ENCODE measurements at regions not wholly inside any gene's neighbourhood (a gene's known extent, or its start where the extent isn't known, plus 50 kb on each side); places are given as distances from the start of the nearest gene placed in this dataset.

DNA sequence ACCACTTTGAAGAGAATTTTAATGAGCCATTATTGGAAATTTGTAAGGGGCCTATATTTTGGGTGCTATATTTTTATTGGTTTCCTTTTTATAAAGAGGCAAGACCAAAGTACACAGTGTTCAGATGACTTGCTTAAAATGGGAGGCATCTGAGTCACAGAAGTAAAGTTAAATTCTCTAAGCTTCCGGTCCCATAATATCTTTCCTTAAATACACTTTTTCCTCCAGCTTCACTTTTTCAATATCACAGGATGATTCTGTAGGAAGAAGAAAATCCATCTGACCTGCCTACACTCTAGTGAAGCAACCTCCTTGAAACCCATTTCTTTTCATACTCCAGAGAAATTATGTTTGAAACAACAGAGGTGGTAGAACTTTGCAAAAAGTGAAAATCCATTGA is 274.0 kb downstream of the PIK3R1 start:
- FAIRE-seq: no peak

DNA sequence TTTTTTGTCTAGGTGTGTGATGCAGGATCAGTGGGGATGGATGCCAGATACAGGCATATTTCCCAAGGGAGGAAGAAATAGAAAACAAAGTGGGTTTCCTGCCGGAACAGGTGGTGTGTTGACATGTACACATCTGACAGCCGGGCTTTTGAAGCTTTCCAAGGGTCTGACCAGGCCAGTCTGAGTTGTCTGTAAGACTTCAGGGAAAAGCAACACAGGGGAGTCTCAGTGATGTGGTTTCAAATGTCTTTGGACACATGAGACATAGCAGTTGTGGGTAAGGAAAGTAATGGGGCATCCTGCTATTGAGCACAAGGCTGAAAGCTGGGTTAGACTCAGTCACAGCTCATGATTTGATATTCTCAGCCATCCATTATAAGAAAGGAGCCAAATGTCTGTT is 274.9 kb downstream of the PIK3R1 start:
- FAIRE-seq: no peak

DNA sequence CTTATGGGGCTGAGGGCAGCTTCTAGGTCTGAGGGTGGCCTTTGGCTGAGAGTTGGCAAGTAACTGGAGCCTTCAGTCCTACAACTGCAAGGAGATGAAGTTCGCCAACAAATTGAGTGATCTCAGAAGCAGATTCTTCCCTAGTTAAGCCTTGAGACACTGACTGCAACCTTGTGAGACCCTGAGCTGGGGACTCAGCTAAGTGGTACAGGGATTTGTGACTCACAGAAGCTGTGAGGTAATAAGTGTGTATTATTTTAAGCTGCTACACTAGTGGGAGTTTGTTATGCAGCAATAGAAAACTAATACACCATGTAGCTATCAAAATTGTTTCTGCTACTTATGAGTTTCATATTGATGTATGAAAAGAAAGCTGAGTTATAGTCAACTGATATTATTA is 279.2 kb downstream of the PIK3R1 start:
- FAIRE-seq: no peak

DNA sequence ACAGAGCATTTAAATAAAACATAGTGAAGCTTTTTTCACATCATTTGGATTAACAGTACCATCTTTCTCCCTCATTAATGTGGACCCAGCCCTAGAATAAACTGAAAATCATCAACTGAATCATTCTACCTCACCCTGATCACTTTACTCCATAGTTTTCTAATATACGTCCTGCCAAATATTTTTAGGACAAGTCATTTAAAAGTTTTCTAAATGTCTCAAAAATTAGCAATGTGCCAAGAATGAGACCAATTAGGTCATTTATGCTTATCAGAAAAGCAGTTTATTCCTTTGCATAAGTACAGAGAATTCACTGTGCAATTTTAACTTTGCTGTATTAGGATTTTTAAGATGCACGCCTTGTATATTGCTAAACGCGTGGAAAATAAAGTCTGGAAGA is 284.4 kb downstream of the PIK3R1 start:
- FAIRE-seq: no peak

- FAIRE-seq: no peak
These were observed 285.3 kb downstream of the PIK3R1 start for GRCh38 chr5:68500813-68501212.

DNA sequence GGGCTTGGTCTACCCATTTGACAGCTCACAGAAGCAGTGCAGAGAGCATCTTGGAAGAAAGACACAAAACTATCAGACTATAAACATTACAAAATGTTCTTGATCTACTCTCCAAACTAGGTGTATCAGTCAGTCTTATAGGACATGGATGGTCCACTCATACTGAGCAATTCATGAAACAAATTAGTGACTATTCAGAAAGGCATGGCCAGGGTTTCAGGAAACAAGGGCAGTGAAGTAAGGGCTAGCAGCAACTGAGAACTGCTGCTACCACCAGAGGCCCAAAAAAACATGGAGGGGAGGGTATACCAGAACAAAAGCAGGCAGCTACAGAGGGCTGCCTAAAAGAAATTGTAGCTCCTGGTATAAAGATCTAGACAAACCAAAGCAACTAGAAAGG is 287.0 kb downstream of the PIK3R1 start:
- no peak for FAIRE-seq

DNA sequence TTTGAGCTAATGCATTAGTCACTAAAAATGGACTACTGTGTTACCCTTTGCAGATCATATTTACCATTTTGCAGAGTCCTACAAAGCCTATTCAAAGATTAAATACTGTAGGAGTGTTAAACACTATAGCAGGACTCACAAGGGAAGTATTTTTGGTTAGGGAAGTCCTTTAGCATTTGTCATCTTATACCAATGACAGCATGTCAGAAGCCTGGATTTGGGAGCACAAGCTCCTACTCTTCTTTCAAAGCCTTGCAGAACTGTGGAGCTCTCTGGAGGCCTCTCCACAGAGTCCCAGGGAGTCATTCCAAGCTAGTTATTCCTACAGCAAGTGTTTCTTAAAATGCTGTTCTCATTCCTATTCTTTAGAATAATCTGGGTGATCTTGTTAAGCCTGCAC is 288.8 kb downstream of the PIK3R1 start:
- FAIRE-seq: no peak

GRCh38 chr5:68505917-68506860 is 290.6 kb downstream of the PIK3R1 start:
- FAIRE-seq: peak; percentile 88

GRCh38 chr5:68515514-68515913 is 300.0 kb downstream of the PIK3R1 start:
- no peak for FAIRE-seq

GRCh38 chr5:68518286-68518685 is 302.7 kb downstream of the PIK3R1 start:
- no peak for FAIRE-seq

- no peak for FAIRE-seq
These were observed 303.6 kb downstream of the PIK3R1 start for GRCh38 chr5:68519143-68519542.

DNA sequence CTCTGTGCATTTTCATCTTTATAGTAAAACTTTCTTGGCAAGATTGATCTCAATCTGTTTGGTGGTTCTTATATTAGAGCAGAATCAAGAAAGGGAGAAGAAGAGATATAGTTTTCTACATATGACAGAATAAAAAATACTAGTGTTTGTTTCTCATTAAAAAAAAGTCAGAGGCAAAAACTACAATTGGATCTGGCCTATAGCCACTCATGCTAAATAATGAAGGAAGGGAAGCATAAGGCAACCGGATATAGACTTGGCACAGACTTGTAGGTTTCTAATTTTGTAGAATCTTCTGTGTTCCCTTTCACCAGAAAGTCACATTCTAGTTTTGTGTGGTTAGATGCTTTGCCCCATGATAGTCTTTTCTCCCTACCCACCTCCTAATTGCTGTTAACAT is 306.2 kb downstream of the PIK3R1 start:
- FAIRE-seq: no peak

DNA sequence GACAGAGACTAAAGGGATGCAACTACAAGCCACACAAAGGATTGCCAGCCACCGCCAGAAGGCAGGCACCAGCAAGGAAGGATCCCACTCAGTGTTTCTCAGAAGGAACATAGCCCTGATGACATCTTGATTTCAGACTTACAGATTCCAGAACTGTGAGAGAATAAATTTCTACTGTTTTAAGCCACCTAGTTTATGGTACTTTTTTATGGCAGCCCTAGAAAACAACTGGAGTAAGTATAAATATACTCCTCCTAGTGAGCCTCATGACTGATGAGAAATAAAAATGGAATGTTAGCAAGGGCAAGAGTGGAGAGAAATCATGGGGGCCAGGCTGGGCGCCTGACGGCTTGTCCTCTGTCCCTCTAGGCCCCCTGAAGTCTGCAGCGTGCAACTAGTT is 307.3 kb downstream of the PIK3R1 start:
- peak; percentile 99 for FAIRE-seq

GRCh38 chr5:68528821-68529273 is 313.3 kb downstream of the PIK3R1 start:
- FAIRE-seq: no peak

DNA sequence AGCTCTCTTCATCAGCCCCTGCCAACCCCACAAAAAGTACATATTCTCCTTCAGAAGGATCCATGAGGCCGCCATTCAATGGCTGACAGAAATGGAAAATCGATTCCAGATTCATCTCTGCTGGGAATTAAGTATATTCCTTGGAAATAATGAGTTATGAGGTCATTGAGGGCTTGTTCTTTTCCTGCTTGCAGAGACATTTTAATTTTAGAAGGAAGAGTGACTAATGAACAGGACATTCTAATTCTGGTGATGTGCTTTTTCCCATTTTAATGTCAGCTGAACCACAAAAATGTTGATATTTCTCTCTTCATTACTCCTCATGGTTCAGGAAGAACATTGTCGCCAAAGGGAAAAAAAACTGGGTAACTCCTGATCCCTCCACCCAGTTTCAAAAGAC is 314.0 kb downstream of the PIK3R1 start:
- peak; percentile 26 for FAIRE-seq

- FAIRE-seq: no peak
These were observed 316.4 kb downstream of the PIK3R1 start for GRCh38 chr5:68531970-68532369.

DNA sequence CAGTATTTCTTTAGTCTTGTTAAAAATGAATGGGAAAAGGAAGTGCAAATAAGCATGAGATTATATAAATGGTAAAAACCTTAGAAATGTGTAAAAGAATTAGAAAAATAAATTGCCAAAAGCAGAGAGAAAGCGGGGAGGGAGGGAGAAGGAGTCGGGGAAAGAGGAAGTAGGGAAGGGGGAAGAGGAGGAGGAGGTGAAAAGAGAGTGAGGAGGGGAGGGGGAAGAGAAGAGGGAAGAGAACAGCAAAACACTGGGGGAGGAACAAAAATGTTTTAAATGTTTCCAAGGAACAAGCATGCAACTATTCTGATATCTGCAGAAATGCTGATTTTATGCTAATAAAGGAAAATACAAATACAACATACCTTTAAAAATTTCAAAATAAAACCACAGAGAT is 317.5 kb downstream of the PIK3R1 start:
- FAIRE-seq: no peak

DNA sequence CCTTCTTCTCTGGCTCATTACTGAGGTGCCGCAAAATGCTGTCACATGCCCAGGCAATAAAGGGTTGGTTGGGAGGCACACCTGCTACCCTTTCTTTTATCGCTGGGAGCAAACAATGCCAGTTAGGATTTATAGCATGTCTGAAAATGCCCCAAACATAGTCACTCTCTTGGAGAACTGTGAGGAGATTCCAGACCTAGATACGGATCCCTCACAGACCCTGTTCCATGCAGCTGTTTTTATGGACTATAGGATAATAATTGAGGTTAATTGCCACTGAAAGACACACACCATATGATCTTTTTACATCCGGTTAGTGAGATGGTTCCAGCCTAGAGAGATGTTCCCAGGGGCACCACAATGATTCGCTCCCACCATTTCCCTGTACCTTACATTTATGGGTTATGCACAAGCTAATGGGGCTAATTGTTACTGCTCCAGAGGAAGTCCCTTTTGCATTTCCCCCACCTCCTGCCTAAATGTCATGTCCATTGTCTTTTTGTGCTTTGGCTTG is 318.1 kb downstream of the PIK3R1 start:
- FAIRE-seq: no peak

DNA sequence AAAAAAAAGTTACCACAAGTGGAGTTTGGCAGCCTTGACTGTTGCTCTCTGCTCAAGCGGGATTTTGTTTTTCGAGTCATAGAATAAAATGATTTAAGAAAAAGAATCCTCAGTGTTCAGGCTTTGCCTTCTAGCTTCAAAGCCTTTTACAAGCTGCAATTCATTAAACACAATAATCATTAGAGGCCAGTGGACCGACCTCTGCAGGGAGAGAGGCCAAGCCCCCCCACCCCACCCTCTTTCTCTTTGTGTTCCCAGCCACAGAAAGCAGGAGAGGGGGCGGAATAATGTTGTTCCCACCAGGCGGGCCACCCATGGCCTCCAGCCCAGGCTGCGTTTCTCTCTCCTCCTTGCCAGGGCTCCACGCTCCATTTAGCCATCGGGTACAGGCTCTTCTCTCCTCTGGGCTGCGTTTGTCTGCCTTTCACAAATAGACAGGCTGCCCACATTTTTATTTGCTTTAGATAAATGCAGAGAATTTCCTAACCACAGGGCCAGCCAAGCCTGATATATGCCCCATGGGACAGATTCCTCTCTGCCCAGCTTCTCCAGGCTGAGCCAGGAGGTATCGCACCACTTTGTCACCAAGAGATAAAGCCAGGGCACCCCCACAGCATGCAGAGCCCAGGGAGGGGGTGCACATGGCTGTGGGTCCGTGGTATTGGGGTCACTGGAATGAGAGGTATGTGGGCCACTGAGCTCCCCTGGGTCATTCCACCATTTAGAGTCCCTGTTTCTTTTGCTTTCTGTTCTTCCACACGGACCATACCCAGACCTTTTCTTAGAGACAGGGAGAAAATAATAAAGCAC is 318.8 kb downstream of the PIK3R1 start:
- peak; percentile 95 for FAIRE-seq

GRCh38 chr5:68534956-68535520 is 319.5 kb downstream of the PIK3R1 start:
- FAIRE-seq: no peak

DNA sequence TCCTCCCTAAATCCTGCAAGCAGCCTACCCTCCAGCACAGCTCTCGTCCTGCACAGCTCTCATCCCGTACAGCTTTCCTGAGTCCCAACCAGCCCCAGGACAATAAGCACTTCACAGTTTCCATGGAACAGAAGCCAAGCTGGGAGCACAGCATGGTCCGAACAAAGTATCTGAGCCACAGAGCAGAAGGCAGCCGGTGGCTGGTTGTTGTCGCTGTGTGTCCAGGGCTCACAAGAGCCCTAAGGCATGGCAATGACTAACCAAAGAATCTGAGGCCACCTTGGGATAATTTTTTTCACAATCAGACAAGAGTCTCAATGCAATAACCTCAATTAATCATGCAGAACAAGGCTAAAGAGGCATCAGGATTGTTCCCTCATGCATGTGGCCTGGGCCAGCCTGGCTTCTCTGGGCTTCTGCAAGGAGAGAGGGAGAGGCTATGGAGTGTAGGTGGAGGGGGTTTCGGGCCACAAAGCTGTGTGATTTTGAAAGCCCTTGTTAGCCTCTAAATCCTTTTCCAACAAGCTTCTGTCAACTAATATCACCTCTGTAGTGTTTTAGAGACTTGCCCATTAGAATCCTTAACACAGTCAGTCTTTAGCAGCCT is 323.4 kb downstream of the PIK3R1 start:
- FAIRE-seq: no peak

GRCh38 chr5:68540798-68541590 is 325.4 kb downstream of the PIK3R1 start:
- FAIRE-seq: peak; percentile 29

All from endometrium (tissue), 2 donors.